HG02759 (cell line): ENCODE measurements at regions not wholly inside any gene's neighbourhood (a gene's known extent, or its start where the extent isn't known, plus 50 kb on each side); places are given as distances from the start of the nearest gene placed in this dataset.
"Not testable (repeated sequence)": the region's sequence is repeated elsewhere in the genome, so short reads cannot be mapped to it uniquely, and the experiment has no call there.

Source experiments
- ATAC-seq: cut with Tn5 transposase; IDR thresholded peaks from one replicate; pipeline ENCODE4 v1.9.1; 2021; ENCODE audit warnings: mild to moderate bottlenecking, moderate library complexity; ENCODE audit not compliant: unreplicated experiment

GRCh38 chr7:65069476-65069875 is 63.0 kb upstream of the ERV3-1 start:
- not testable (repeated sequence) for ATAC-seq

GRCh38 chr7:65062566-65062965 is 56.1 kb upstream of the ERV3-1 start:
- not testable (repeated sequence) for ATAC-seq

GRCh38 chr7:65059247-65059646 is 52.8 kb upstream of the ERV3-1 start:
- not testable (repeated sequence) for ATAC-seq
